Germinal center (tissue), 1 donor: ENCODE measurements at regions not wholly inside any gene's neighbourhood (a gene's known extent, or its start where the extent isn't known, plus 50 kb on each side); places are given as distances from the start of the nearest gene placed in this dataset.
"Not testable (repeated sequence)": the region's sequence is repeated elsewhere in the genome, so short reads cannot be mapped to it uniquely, and the experiment has no call there.

Experiments
- DNase-seq: peaks from one replicate; pipeline ENCODE4 v3.0.0; 2012; ENCODE audit warnings: mixed read lengths, low spot score

- no peak for DNase-seq
Observed at GRCh38 chr1:14137411-14138134, 437.6 kb downstream of the PRDM2 start.

GRCh38 chr1:14138135-14138506 is 438.1 kb downstream of the PRDM2 start:
- no peak for DNase-seq

GRCh38 chr1:14138687-14139086 is 438.7 kb downstream of the PRDM2 start:
- no peak for DNase-seq

- DNase-seq, result no peak
Observed at GRCh38 chr1:14140831-14141401, 440.9 kb downstream of the PRDM2 start.

GRCh38 chr1:14141656-14142055 is 441.7 kb downstream of the PRDM2 start:
- no peak for DNase-seq

GRCh38 chr1:14142397-14143100 is 442.6 kb downstream of the PRDM2 start:
- no peak for DNase-seq

GRCh38 chr1:14143777-14144176 is 443.8 kb downstream of the PRDM2 start:
- no peak for DNase-seq

- no peak for DNase-seq
Observed at GRCh38 chr1:14148526-14148925, 448.5 kb downstream of the PRDM2 start.

GRCh38 chr1:14149431-14149830 is 449.1 kb upstream of the KAZN start:
- DNase-seq, result no peak

- DNase-seq, result no peak
Observed at GRCh38 chr1:14156543-14156942, 441.9 kb upstream of the KAZN start.

- DNase-seq, result no peak
Observed at GRCh38 chr1:14160781-14161180, 437.7 kb upstream of the KAZN start.

- DNase-seq, result no peak
Observed at GRCh38 chr1:14163246-14163645, 435.2 kb upstream of the KAZN start.

- no peak for DNase-seq
Observed at GRCh38 chr1:14165371-14165801, 433.1 kb upstream of the KAZN start.

GRCh38 chr1:14167884-14168283 is 430.6 kb upstream of the KAZN start:
- DNase-seq, result no peak

- no peak for DNase-seq
Observed at GRCh38 chr1:14168326-14169063, 430.0 kb upstream of the KAZN start.

- DNase-seq, result no peak
Observed at GRCh38 chr1:14173598-14173997, 424.9 kb upstream of the KAZN start.

- not testable (repeated sequence) for DNase-seq
Observed at GRCh38 chr1:14177866-14178265, 420.6 kb upstream of the KAZN start.

- no peak for DNase-seq
Observed at GRCh38 chr1:14180738-14181137, 417.7 kb upstream of the KAZN start.

- DNase-seq, result no peak
Observed at GRCh38 chr1:14181191-14181795, 417.2 kb upstream of the KAZN start.

GRCh38 chr1:14182856-14183255 is 415.6 kb upstream of the KAZN start:
- no peak for DNase-seq

GRCh38 chr1:14183329-14183728 is 415.2 kb upstream of the KAZN start:
- no peak for DNase-seq

- no peak for DNase-seq
Observed at GRCh38 chr1:14184454-14184853, 414.0 kb upstream of the KAZN start.
